Left lung (tissue), 4 donors: ENCODE measurements at regions not wholly inside any gene's neighbourhood (a gene's known extent, or its start where the extent isn't known, plus 50 kb on each side); places are given as distances from the start of the nearest gene placed in this dataset.

Experiments used
- ATAC-seq: fragments of 200-7000 bp; cut with Tn5 transposase; one replicate; pipeline ENCODE4 v1.9.1; 2020; ENCODE audit warnings: moderate library complexity
- DNase-seq, 4 donors: peaks; one replicate each; pipeline ENCODE4 v3.0.0-alpha.2; 2013 to 2020
- H3K27ac ChIP-seq, 2 donors: fragments of 200-600 bp; sonication (generic) in 1 of 2; one replicate each; pipeline versions ENCODE4 v1.5.0 to v1.8.0; 2020 to 2021
- H3K27me3 ChIP-seq, 2 donors: fragments of 200-600 bp; sonication (generic) in 1 of 2; one replicate each; pipeline versions ENCODE4 v1.5.0 to v1.8.0; 2020 to 2021
- H3K36me3 ChIP-seq, 2 donors: fragments of 200-600 bp; sonication (generic) in 1 of 2; one replicate each; pipeline versions ENCODE4 v1.5.0 to v1.8.0; 2020 to 2021
- H3K4me1 ChIP-seq, 2 donors: fragments of 200-600 bp; one replicate each; pipeline ENCODE4 v1.8.0; 2021
- H3K4me3 ChIP-seq, 2 donors: fragments of 200-600 bp; sonication (generic) in 1 of 2; one replicate each; pipeline versions ENCODE4 v1.5.0 to v1.8.0; 2020 to 2021; ENCODE audit warnings: mild to moderate bottlenecking in 1 of 2
- H3K9me3 ChIP-seq, 2 donors: fragments of 200-600 bp; sonication (generic) in 1 of 2; one replicate each; pipeline versions ENCODE4 v1.5.0 to v1.8.0; 2020 to 2021
- intact Hi-C, 2 donors: fragments of 100-400 bp; cut with DNase I; formaldehyde crosslinking; loops; one replicate each; pipeline versions ENCODE4 v1.11.2 to v1.14.2; 2022
- TF ChIP-seq, protein P1 (sequence below), 2 donors: fragments of 200-600 bp; sonication (generic) in 1 of 2; IDR thresholded peaks; one replicate each; pipeline versions ENCODE4 v1.5.0 to v1.8.0; 2021; ENCODE audit warnings: antibody characterized with exemption in 2 of 2
- donor health status: DM: no; HTN: yes; CAD: no.
- donor health status: DM: no; HTN: no; CAD: no.

DNA sequence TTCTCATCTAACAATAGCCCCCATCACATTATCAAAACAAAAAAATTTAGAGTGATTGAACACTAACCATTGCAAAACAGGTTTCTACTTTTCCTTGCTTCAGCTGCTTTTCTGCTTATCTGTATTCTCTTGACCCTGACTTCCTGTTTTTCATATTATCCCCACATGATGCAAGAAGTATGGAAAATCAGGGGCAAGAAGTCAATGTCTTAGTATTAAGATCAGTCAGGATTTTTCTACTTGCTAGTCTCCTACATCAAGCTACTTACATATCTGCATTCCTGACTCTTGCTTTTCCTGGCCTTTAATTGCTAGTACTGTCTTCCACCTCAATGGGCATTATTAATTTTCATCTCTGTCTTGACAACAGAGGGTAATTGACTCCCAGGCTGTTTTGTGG is 300.2 kb downstream of the OTOL1 start:
- Histone ChIP-seq H3K4me1 (no peaks in the 10 kb centered on the region), H3K9me3 (no peaks in the 10 kb centered on the region), H3K36me3 (no peaks in the 10 kb centered on the region), H3K27ac (no peak overlapping the region), H3K27me3 (no peaks in the 10 kb centered on the region), H3K4me3 (no peak overlapping the region)
- ATAC-seq, result no peak
- intact Hi-C loops, result no loop called here
- TF ChIP-seq, protein P1, sequence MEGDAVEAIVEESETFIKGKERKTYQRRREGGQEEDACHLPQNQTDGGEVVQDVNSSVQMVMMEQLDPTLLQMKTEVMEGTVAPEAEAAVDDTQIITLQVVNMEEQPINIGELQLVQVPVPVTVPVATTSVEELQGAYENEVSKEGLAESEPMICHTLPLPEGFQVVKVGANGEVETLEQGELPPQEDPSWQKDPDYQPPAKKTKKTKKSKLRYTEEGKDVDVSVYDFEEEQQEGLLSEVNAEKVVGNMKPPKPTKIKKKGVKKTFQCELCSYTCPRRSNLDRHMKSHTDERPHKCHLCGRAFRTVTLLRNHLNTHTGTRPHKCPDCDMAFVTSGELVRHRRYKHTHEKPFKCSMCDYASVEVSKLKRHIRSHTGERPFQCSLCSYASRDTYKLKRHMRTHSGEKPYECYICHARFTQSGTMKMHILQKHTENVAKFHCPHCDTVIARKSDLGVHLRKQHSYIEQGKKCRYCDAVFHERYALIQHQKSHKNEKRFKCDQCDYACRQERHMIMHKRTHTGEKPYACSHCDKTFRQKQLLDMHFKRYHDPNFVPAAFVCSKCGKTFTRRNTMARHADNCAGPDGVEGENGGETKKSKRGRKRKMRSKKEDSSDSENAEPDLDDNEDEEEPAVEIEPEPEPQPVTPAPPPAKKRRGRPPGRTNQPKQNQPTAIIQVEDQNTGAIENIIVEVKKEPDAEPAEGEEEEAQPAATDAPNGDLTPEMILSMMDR (IDR thresholded peaks at IDR 0.05), result no peak
- no peak for DNase-seq

- no peak overlapping the region for H3K4me3 ChIP-seq
- H3K27me3 ChIP-seq, result no peaks in the 10 kb centered on the region
- DNase-seq, result no peak
- no peaks in the 10 kb centered on the region for H3K9me3 ChIP-seq
- H3K4me1 ChIP-seq, result no peaks in the 10 kb centered on the region
- ATAC-seq, result no peak
- no peak overlapping the region for H3K27ac ChIP-seq
- H3K36me3 ChIP-seq, result no peaks in the 10 kb centered on the region
- TF ChIP-seq, protein P1 (IDR thresholded peaks at IDR 0.05), result no peak
- intact Hi-C loops, result no loop called here
Measured at GRCh38 chr3:161798016-161798415, 301.4 kb downstream of the OTOL1 start.

- TF ChIP-seq, protein P1 (IDR thresholded peaks at IDR 0.05), result no peak
- ATAC-seq, result no peak
- Histone ChIP-seq H3K4me3 (no peak overlapping the region), H3K27ac (no peak overlapping the region), H3K27me3 (no peaks in the 10 kb centered on the region), H3K36me3 (no peaks in the 10 kb centered on the region), H3K9me3 (no peaks in the 10 kb centered on the region), H3K4me1 (no peaks in the 10 kb centered on the region)
- intact Hi-C loops, result no loop called here
- DNase-seq, result no peak
Measured at GRCh38 chr3:161800985-161801559, 304.5 kb downstream of the OTOL1 start.

DNA sequence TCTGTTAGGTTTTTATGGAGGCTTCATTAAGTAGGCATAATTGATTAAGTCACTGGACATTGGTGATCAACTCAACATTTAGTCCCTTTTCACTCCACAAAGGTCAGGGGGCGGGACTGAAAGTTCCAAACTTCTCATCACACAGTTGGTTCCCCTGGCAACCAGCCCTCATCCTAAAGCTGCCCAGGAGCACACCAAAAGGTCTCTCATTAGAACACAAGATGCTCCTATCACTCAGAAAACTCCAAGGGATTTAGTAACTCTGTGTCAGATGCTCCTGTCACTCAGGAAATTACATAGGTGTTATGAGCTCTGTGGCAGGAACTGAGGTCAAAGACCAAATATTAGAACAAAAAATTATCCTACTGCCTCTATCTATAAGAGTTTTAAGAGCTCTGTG is 321.5 kb downstream of the OTOL1 start:
- Histone ChIP-seq H3K9me3 (no peaks in the 10 kb centered on the region), H3K36me3 (no peaks in the 10 kb centered on the region), H3K4me3 (no peak overlapping the region), H3K27me3 (no peaks in the 10 kb centered on the region), H3K27ac (no peak overlapping the region), H3K4me1 (no peaks in the 10 kb centered on the region)
- DNase-seq (no peak), ATAC-seq (no peak)
- TF ChIP-seq, protein P1 (IDR thresholded peaks at IDR 0.05), result no peak
- intact Hi-C loops, result no loop called here

- Histone ChIP-seq H3K27ac (no peak overlapping the region), H3K4me3 (no peak overlapping the region), H3K36me3 (no peaks in the 10 kb centered on the region), H3K4me1 (no peaks in the 10 kb centered on the region), H3K27me3 (no peaks in the 10 kb centered on the region), H3K9me3 (no peaks in the 10 kb centered on the region)
- intact Hi-C loops, result no loop called here
- DNase-seq (no peak), ATAC-seq (no peak)
- TF ChIP-seq, protein P1 (IDR thresholded peaks at IDR 0.05), result no peak
Measured at GRCh38 chr3:161821591-161821990, 325.0 kb downstream of the OTOL1 start.
